Natural killer cell (primary cell): ENCODE measurements at regions not wholly inside any gene's neighbourhood (a gene's known extent, or its start where the extent isn't known, plus 50 kb on each side); places are given as distances from the start of the nearest gene placed in this dataset.

Experiments
- ATAC-seq, 3 donors: fragments of 150-1000 bp in 2 of 3; fragments of 200-7000 bp in 1 of 3; cut with Tn5 transposase; 1 replicate in 1 of 3; 2 replicates in 2 of 3; pipeline ENCODE4 v1.10.0; 2021; ENCODE audit warnings: mild to moderate bottlenecking in 2 of 3, moderate library complexity in 2 of 3
- DNase-seq, 2 donors: peaks; one replicate each; pipeline versions ENCODE4 v3.0.0 to v3.0.0-alpha.2; 2013 to 2021; ENCODE audit warnings: mixed read lengths in 1 of 2
- H3K27ac ChIP-seq: one replicate; pipeline ENCODE4 v1.5.1; 2013; ENCODE audit warnings: mild to moderate bottlenecking, low read length
- H3K27me3 ChIP-seq: one replicate; pipeline ENCODE4 v1.6.1; 2013; ENCODE audit warnings: low read length; ENCODE audit not compliant: control insufficient read depth, insufficient read depth
- H3K36me3 ChIP-seq: one replicate; pipeline ENCODE4 v1.6.1; 2013; ENCODE audit warnings: low read length; ENCODE audit not compliant: control insufficient read depth, insufficient read depth
- H3K4me1 ChIP-seq: one replicate; pipeline ENCODE4 v1.6.1; 2013; ENCODE audit warnings: low read length; ENCODE audit not compliant: control insufficient read depth, insufficient read depth
- H3K4me3 ChIP-seq: one replicate; pipeline ENCODE4 v1.5.1; 2013; ENCODE audit warnings: low read length
- H3K9me3 ChIP-seq: one replicate; pipeline ENCODE4 v1.6.1; 2013; ENCODE audit warnings: low read length; ENCODE audit not compliant: control insufficient read depth, insufficient read depth
- H3K27ac Mint-ChIP-seq, 2 donors: one replicate each; pipeline ENCODE4 v1.8.0; 2022; ENCODE audit warnings: mild to moderate bottlenecking in 2 of 2, mixed read lengths in 2 of 2, moderate library complexity in 1 of 2
- H3K27me3 Mint-ChIP-seq, 2 donors: one replicate each; pipeline ENCODE4 v1.8.0; 2022; ENCODE audit warnings: low read depth in 2 of 2, mixed read lengths in 2 of 2
- H3K36me3 Mint-ChIP-seq: one replicate; pipeline ENCODE4 v1.8.0; 2022; ENCODE audit warnings: mixed read lengths
- H3K4me1 Mint-ChIP-seq, 2 donors: one replicate each; pipeline ENCODE4 v1.8.0; 2022; ENCODE audit warnings: mixed read lengths in 2 of 2
- H3K4me3 Mint-ChIP-seq: one replicate; pipeline ENCODE4 v1.8.0; 2022; ENCODE audit warnings: mild to moderate bottlenecking, moderate library complexity, mixed read lengths
- H3K9me3 Mint-ChIP-seq, 2 donors: one replicate each; pipeline ENCODE4 v1.8.0; 2022; ENCODE audit warnings: mixed read lengths in 2 of 2
- WGBS: methylation state at CpG from one replicate; pipeline ENCODE4 v1.1.7; 2013; ENCODE audit warnings: missing lambda C conversion rate; ENCODE audit not compliant: insufficient coverage; 5-methylcytosine and 5-hydroxymethylcytosine counted together
- intact Hi-C: fragments of 100-400 bp; cut with micrococcal nuclease; formaldehyde crosslinking; loops from one replicate; pipeline ENCODE4 v1.14.2; 2022
- TF ChIP-seq, protein P1 (sequence below): fragments of 200-600 bp; IDR thresholded peaks from one replicate; pipeline ENCODE4 v1.8.0; 2022; ENCODE audit warnings: antibody characterized with exemption

DNA sequence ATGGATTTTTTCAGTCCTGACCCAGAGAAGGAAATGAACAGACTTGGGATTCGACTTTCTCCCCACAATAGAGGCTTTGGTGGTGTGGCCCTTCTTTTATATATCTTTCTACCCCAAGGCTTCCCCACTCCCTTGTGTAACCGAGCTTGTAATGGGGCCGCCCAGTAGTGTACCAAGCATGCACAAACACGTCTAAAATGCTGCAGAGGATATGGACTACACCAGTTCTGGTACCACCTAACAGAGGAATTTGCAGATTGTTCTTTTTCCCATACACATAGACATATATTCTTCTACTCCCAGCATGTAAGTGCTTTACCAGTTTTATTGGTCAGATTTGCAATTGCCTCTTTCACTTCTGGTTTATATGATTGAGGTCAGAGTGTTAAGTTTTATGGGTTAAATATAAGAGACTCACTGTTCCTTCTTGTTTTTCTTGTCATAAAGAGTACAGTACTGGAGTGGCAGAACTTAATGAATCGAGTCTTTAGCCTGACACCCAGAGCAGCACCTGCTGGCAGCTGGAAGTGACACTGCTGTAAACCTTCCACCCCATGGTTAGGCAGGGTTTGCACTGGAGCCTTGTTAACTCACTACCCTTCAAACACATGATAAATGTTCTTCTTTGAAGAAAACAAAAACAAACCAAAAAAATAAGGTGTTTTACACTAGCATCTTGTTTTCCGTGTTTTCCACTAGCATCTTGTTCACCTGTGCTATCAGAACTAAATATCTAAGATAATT lies 198.6 kb downstream of the PTPRC start:
- H3K9me3 Mint-ChIP-seq, result no peaks in the 10 kb centered on the region
- TF ChIP-seq, protein P1, sequence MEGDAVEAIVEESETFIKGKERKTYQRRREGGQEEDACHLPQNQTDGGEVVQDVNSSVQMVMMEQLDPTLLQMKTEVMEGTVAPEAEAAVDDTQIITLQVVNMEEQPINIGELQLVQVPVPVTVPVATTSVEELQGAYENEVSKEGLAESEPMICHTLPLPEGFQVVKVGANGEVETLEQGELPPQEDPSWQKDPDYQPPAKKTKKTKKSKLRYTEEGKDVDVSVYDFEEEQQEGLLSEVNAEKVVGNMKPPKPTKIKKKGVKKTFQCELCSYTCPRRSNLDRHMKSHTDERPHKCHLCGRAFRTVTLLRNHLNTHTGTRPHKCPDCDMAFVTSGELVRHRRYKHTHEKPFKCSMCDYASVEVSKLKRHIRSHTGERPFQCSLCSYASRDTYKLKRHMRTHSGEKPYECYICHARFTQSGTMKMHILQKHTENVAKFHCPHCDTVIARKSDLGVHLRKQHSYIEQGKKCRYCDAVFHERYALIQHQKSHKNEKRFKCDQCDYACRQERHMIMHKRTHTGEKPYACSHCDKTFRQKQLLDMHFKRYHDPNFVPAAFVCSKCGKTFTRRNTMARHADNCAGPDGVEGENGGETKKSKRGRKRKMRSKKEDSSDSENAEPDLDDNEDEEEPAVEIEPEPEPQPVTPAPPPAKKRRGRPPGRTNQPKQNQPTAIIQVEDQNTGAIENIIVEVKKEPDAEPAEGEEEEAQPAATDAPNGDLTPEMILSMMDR, result no peak
- no peaks in the 10 kb centered on the region for H3K27me3 Mint-ChIP-seq
- H3K27ac ChIP-seq, result no peak overlapping the region
- 57% methylated on average over 5 of the region's 6 CpGs for WGBS
- peaks cover 6 to 18% of the 10 kb centered on the region in 2 donors for H3K4me1 Mint-ChIP-seq
- H3K9me3 ChIP-seq, result no peaks in the 10 kb centered on the region
- H3K27me3 ChIP-seq, result no peaks in the 10 kb centered on the region
- H3K36me3 Mint-ChIP-seq, result no peaks in the 10 kb centered on the region
- DNase-seq, result no peak
- peak; percentile 50 to 78 (median 64) for ATAC-seq
- no peak overlapping the region for H3K4me3 Mint-ChIP-seq
- no peaks in the 10 kb centered on the region for H3K36me3 ChIP-seq
- intact Hi-C loops, result no loop called here
- no peak overlapping the region for H3K4me3 ChIP-seq
- no peaks in the 10 kb centered on the region for H3K4me1 ChIP-seq
- peak overlapping the region; percentile 27 to 39 for H3K27ac Mint-ChIP-seq

DNA sequence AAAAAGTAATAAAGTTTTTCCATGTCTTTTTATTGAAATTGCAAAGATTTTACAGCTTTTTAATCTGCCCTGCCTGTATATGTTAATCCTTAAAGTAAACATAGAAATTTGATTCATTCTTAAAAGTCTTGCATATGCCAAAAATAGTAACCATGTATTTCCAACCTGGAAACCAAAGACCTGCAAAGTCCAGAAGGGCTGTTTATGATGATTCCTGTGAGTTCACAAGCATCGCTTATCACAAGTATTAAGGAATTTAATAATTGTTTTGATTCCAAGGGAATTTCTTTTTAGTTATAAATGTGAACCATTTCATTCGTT lies 199.1 kb downstream of the PTPRC start:
- Mint-ChIP-seq H3K9me3 (no peaks in the 10 kb centered on the region), H3K36me3 (no peaks in the 10 kb centered on the region), H3K4me1 (peaks cover 6 to 18% of the 10 kb centered on the region in 2 donors), H3K27ac (no peak overlapping the region), H3K4me3 (no peak overlapping the region), H3K27me3 (no peaks in the 10 kb centered on the region)
- 100% methylated on average over 2 of the region's 2 CpGs for WGBS
- H3K27ac ChIP-seq, result no peak overlapping the region
- ATAC-seq (no peak), DNase-seq (no peak)
- H3K4me3 ChIP-seq, result no peak overlapping the region
- no peaks in the 10 kb centered on the region for H3K4me1 ChIP-seq
- intact Hi-C loops, result no loop called here
- H3K36me3 ChIP-seq, result no peaks in the 10 kb centered on the region
- H3K9me3 ChIP-seq, result no peaks in the 10 kb centered on the region
- H3K27me3 ChIP-seq, result no peaks in the 10 kb centered on the region
- TF ChIP-seq, protein P1, result no peak

DNA sequence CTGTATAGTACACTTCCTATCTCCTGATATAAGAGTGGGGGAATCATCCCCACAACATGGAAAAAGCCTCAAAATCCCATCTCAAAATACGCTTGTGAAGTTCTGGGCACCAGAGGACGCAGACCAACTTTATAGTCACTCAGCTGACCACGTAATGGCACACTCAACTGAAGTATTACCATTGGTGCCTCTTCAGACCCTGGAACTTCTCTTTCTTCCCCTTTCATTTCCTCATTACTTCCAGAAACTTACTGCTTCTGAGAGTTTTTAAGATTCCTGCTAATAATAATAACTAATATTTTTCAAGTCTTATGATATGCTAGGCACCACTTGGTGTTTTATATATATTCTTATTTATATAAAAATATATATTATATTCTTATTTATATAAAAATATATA lies 202.6 kb downstream of the PTPRC start:
- no peaks in the 10 kb centered on the region for H3K36me3 Mint-ChIP-seq
- TF ChIP-seq, protein P1, result no peak
- Histone ChIP-seq H3K36me3 (no peaks in the 10 kb centered on the region), H3K4me1 (no peaks in the 10 kb centered on the region), H3K4me3 (no peak overlapping the region), H3K27ac (no peak overlapping the region), H3K9me3 (no peaks in the 10 kb centered on the region), H3K27me3 (no peaks in the 10 kb centered on the region)
- H3K4me1 Mint-ChIP-seq, result peaks cover 6 to 18% of the 10 kb centered on the region in 2 donors
- ATAC-seq (no peak), DNase-seq (no peak)
- no peaks in the 10 kb centered on the region for H3K9me3 Mint-ChIP-seq
- no peaks in the 10 kb centered on the region for H3K27me3 Mint-ChIP-seq
- no peak overlapping the region for H3K27ac Mint-ChIP-seq
- H3K4me3 Mint-ChIP-seq, result no peak overlapping the region
- 98% methylated on average over 3 of the region's 3 CpGs for WGBS
- intact Hi-C loops, result no loop called here

DNA sequence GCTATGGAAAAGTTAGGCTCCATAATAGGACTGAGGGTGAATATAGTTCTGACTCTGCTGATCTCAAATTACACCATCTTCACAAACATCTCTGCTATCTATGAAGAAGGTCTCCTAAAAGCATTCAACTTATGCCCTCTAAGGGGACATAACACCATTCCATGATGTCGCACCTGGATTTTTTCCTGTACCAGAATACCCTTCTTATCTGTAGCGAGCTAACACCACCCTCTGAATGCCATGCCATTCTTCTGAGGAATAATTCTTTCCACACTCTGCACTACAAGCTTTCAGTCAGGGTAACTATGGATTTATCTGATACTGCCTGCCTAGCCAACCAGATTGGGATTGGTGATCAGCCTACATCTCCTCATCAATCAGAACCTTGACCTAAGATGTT lies 203.8 kb downstream of the PTPRC start:
- no peak for DNase-seq
- intact Hi-C loops, result no loop called here
- ATAC-seq, result no peak
- TF ChIP-seq, protein P1, result no peak
- no peak overlapping the region for H3K4me3 Mint-ChIP-seq
- Histone ChIP-seq H3K4me1 (no peaks in the 10 kb centered on the region), H3K36me3 (no peaks in the 10 kb centered on the region), H3K27ac (no peak overlapping the region), H3K4me3 (no peak overlapping the region), H3K27me3 (no peaks in the 10 kb centered on the region), H3K9me3 (no peaks in the 10 kb centered on the region)
- H3K27me3 Mint-ChIP-seq, result no peaks in the 10 kb centered on the region
- H3K4me1 Mint-ChIP-seq, result peaks cover under 1 to 11% of the 10 kb centered on the region in 2 donors
- no peak overlapping the region for H3K27ac Mint-ChIP-seq
- no peaks in the 10 kb centered on the region for H3K9me3 Mint-ChIP-seq
- WGBS, result 98% methylated on average over 2 of the region's 2 CpGs
- H3K36me3 Mint-ChIP-seq, result no peaks in the 10 kb centered on the region
